ENCODE measurements at regions not wholly inside any gene's neighbourhood (a gene's known extent, or its start where the extent isn't known, plus 50 kb on each side); places are given as distances from the start of the nearest gene placed in this dataset.
"Not testable (repeated sequence)": the region's sequence is repeated elsewhere in the genome, so short reads cannot be mapped to it uniquely, and the experiment has no call there.

DNA sequence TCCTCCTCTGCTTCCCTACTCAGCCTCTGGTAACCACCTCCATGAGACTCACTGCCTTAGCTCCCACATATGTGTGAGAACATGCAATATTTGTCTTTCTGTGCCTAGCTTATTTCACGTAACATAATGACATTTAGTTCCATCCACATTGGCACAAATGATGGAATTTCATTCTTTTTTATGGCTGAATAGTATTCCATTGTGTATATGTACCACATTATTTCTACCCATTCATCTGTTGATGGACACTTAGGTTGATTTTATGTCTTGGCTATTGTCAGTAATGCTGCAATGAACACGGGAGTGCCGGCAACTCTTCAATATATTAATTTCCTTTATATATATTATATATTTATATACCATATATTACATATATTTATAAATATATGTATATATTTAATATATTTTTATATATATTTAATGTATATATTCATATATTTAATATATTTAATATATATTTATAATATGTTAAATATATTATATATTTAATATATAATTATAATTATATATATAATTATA is 1046.9 kb downstream of the DNAJB9 start:
- Mint-ChIP-seq H3K4me1 (ENCODE audit: low read depth) (no peaks in the 10 kb centered on the region), H3K36me3 (ENCODE audit: low read depth) (no peaks in the 10 kb centered on the region), H3K9me3 (peaks cover 7% of the 10 kb centered on the region), H3K27me3 (no peaks in the 10 kb centered on the region), H3K4me3 (no peak overlapping the region), H3K27ac (no peak overlapping the region)
- ATAC-seq (no peak), DNase-seq (no peak)
- intact Hi-C loops (cut with micrococcal nuclease): no loop called here
- CTCF ChIA-PET: no interaction called here
- POLR2A ChIA-PET: no interaction called here
- TF ChIP-seq, protein P1, sequence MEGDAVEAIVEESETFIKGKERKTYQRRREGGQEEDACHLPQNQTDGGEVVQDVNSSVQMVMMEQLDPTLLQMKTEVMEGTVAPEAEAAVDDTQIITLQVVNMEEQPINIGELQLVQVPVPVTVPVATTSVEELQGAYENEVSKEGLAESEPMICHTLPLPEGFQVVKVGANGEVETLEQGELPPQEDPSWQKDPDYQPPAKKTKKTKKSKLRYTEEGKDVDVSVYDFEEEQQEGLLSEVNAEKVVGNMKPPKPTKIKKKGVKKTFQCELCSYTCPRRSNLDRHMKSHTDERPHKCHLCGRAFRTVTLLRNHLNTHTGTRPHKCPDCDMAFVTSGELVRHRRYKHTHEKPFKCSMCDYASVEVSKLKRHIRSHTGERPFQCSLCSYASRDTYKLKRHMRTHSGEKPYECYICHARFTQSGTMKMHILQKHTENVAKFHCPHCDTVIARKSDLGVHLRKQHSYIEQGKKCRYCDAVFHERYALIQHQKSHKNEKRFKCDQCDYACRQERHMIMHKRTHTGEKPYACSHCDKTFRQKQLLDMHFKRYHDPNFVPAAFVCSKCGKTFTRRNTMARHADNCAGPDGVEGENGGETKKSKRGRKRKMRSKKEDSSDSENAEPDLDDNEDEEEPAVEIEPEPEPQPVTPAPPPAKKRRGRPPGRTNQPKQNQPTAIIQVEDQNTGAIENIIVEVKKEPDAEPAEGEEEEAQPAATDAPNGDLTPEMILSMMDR (IDR thresholded peaks at IDR 0.05): no peak

DNA sequence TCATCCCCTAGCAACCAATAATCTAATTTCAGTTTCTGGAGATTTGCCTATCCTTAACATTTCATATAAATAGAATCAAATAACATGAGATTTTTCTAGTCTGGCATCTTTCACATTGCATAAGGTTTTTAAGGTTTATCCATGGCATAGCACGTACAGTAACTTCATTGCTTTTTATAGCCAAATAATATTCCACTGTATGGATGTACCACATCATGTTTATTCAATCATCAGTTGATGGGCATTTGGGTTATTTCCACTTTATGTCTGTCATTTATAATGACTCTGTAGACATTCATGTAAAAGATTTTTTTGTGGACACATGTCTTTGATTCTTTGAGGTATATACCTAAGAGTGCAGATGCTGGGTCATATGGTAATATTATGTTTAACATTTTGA is 1052.6 kb downstream of the DNAJB9 start:
- no peak overlapping the region for H3K4me3 Mint-ChIP-seq
- H3K9me3 Mint-ChIP-seq: peaks cover 8% of the 10 kb centered on the region

DNA sequence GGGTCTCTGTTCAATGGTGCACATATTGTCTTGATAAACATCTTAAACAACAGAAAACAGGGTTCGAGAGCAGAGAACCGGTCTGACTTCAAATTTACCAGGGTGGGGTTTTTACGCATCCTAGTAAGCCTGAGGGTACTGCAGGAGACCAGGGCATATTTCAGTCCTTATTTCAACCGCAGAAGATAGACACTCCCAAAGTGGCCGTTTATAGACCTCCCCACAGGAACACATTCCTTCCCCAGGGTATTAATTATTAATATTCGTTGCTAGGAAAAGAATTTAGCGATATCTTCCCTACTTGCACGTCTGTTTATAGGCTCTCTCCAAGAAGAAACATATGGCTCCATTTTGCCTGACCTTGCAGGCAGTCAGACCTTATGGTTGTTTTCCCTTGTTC is 1063.2 kb downstream of the DNAJB9 start:
- H3K27ac Mint-ChIP-seq; H3K4me3 Mint-ChIP-seq; ATAC-seq; DNase-seq; intact Hi-C loops (cut with micrococcal nuclease); H3K36me3 Mint-ChIP-seq (ENCODE audit: low read depth); POLR2A ChIA-PET; H3K4me1 Mint-ChIP-seq (ENCODE audit: low read depth); H3K27me3 Mint-ChIP-seq; CTCF ChIA-PET: not testable (repeated sequence)
- H3K9me3 Mint-ChIP-seq: peaks cover 11% of the 10 kb centered on the region

More for the DNA sequence above, 1052.6 kb downstream of the DNAJB9 start:
- no peak for DNase-seq
- ChIA-PET CTCF (no interaction called here), POLR2A (no interaction called here)
- no peaks in the 10 kb centered on the region for H3K36me3 Mint-ChIP-seq (ENCODE audit: low read depth)
- H3K27me3 Mint-ChIP-seq: no peaks in the 10 kb centered on the region
- H3K4me1 Mint-ChIP-seq (ENCODE audit: low read depth): no peaks in the 10 kb centered on the region
- TF ChIP-seq, protein P1 (IDR thresholded peaks at IDR 0.05): no peak
- ATAC-seq: no peak
- intact Hi-C loops (cut with micrococcal nuclease): no loop called here
- no peak overlapping the region for H3K27ac Mint-ChIP-seq

DNA sequence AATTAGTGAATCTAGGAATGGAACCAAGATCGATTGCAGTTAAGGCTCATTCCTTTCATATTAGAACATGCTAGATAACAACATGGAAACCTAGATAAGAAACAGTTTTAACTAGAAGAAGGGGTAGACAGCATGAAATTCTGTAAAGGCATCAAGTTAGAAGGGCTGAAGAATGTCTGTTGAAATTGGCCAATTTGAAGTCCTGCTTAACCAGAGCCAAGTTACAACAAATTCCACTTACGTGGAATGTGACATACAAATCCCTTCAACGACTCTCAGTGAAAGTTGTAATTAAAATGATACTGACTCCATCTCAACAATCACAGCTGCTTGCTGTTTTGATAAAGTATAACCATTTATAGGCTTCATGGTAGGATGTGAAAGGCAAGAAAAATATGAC is 1065.7 kb downstream of the DNAJB9 start:
- TF ChIP-seq, protein P1 (IDR thresholded peaks at IDR 0.05): no peak
- no peaks in the 10 kb centered on the region for H3K4me1 Mint-ChIP-seq (ENCODE audit: low read depth)
- ChIA-PET POLR2A (no interaction called here), CTCF (no interaction called here)
- H3K36me3 Mint-ChIP-seq (ENCODE audit: low read depth): no peaks in the 10 kb centered on the region
- ATAC-seq (no peak), DNase-seq (no peak)
- intact Hi-C loops (cut with micrococcal nuclease): no loop called here
- no peaks in the 10 kb centered on the region for H3K27me3 Mint-ChIP-seq
- H3K4me3 Mint-ChIP-seq: no peak overlapping the region
- H3K27ac Mint-ChIP-seq: no peak overlapping the region
- H3K9me3 Mint-ChIP-seq: peaks cover 11% of the 10 kb centered on the region

DNA sequence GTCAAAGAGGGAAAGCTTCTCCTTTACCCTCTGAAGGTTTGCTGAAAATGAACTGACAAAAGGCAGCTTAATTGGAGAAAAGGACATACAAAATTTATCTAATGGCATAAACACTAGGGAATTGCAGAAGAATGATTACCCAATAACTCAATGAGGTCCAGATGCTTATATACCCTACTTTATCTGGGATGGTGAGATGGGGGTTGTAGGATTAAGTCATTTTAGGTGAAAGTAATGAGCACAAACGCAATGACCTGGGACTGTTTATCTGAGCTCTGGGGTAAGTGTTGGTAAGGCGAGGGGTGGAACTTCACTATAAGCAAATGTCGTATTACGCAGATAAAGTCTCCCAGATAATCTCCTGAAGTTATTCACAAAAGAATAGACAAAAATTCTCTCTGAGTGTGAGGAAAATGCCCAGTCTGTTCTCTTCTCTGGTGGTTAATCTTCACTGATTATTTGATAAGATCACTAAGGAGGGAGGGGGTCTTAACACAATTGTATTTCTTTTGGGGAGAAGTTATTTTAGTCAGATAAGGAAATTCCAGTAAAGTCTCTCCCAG is 1067.8 kb downstream of the DNAJB9 start:
- ATAC-seq (no peak), DNase-seq (no peak)
- ChIA-PET CTCF (no interaction called here), POLR2A (no interaction called here)
- H3K9me3 Mint-ChIP-seq: peaks cover 8% of the 10 kb centered on the region
- intact Hi-C loops (cut with micrococcal nuclease): no loop called here
- no peak overlapping the region for H3K4me3 Mint-ChIP-seq
- no peaks in the 10 kb centered on the region for H3K36me3 Mint-ChIP-seq (ENCODE audit: low read depth)
- no peak overlapping the region for H3K27ac Mint-ChIP-seq
- H3K4me1 Mint-ChIP-seq (ENCODE audit: low read depth): no peaks in the 10 kb centered on the region
- TF ChIP-seq, protein P1 (IDR thresholded peaks at IDR 0.05): no peak
- no peaks in the 10 kb centered on the region for H3K27me3 Mint-ChIP-seq

DNA sequence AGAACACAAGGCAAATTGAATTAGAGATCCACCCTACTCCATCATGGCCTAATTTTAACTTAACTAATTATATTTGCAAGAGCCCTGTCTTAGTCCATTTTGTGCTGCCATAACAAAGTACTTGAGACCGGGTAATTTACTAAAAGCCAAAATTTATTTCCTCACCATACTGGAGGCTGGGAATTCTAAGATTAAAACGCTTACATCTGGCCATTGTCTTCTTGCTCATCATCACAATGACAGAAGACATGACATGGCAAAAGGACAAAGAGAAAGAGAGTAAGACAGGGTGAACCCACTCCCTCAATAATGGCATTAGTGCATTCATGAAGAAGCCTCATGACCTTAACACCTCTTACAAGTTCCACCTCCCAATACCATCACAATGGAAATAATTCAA is 1068.6 kb downstream of the DNAJB9 start:
- no peak for ATAC-seq
- no peaks in the 10 kb centered on the region for H3K36me3 Mint-ChIP-seq (ENCODE audit: low read depth)
- no peaks in the 10 kb centered on the region for H3K4me1 Mint-ChIP-seq (ENCODE audit: low read depth)
- no peak overlapping the region for H3K4me3 Mint-ChIP-seq
- no peak for DNase-seq
- H3K9me3 Mint-ChIP-seq: peaks cover 1% of the 10 kb centered on the region
- POLR2A ChIA-PET: no interaction called here
- H3K27me3 Mint-ChIP-seq: no peaks in the 10 kb centered on the region
- H3K27ac Mint-ChIP-seq: no peak overlapping the region
- TF ChIP-seq, protein P1 (IDR thresholded peaks at IDR 0.05): no peak
- CTCF ChIA-PET: no interaction called here
- intact Hi-C loops (cut with micrococcal nuclease): no loop called here

Measured in activated CD8-positive, alpha-beta T cell treated with anti-CD3 and anti-CD28 coated beads for 36 hours (primary cell).